ENCODE measurements at regions not wholly inside any gene's neighbourhood (a gene's known extent, or its start where the extent isn't known, plus 50 kb on each side); places are given as distances from the start of the nearest gene placed in this dataset.

DNA sequence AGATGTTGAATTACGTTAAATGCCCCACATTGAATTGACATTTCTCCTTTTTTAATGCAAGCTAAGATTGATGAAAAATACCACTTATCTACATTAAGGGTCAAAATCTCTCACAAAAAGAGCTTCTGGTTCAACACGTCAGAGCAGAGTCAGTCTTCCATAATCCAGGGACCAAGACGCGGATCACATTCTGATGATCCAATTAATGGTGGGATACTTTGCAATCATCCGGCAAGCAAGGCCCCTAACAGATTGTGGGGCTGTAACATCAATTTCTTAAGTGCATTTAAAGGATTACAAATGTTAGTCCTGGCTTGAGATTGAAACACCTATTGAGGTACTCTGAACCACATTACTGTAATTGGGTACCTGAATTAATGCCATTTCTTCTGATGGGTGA, 120.2 kb upstream of the ESRRG start:
- no peak overlapping the region for H2AFZ ChIP-seq (ENCODE audit: control insufficient read depth, low read depth, low read length)
- H3K4me3 ChIP-seq: no peak overlapping the region
- H3K79me2 ChIP-seq (ENCODE audit: control insufficient read depth, insufficient read depth, low read length): no peaks in the 10 kb centered on the region
- TF ChIP-seq IKZF2 (IDR thresholded peaks at IDR 0.05) (no peak), KLF5 (IDR thresholded peaks at IDR 0.05; ENCODE audit: partially characterized antibody) (no peak), MEF2B (IDR thresholded peaks at IDR 0.05; ENCODE audit: partially characterized antibody, poor library complexity, severe bottlenecking) (no peak), CREM (IDR thresholded peaks at IDR 0.05; ENCODE audit: low read depth) (no peak), POLR2AphosphoS2 (IDR thresholded peaks at IDR 0.05; ENCODE audit: low read depth, low read length) (no peak), EGR1 (IDR thresholded peaks at IDR 0.05; ENCODE audit: borderline replicate concordance in 1 of 2, low read depth in 2 of 2, low read length in 2 of 2) (no peak)
- TF ChIP-seq, protein P1, sequence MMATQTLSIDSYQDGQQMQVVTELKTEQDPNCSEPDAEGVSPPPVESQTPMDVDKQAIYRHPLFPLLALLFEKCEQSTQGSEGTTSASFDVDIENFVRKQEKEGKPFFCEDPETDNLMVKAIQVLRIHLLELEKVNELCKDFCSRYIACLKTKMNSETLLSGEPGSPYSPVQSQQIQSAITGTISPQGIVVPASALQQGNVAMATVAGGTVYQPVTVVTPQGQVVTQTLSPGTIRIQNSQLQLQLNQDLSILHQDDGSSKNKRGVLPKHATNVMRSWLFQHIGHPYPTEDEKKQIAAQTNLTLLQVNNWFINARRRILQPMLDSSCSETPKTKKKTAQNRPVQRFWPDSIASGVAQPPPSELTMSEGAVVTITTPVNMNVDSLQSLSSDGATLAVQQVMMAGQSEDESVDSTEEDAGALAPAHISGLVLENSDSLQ (IDR thresholded peaks at IDR 0.05): no peak
- TF ChIP-seq, protein P2, sequence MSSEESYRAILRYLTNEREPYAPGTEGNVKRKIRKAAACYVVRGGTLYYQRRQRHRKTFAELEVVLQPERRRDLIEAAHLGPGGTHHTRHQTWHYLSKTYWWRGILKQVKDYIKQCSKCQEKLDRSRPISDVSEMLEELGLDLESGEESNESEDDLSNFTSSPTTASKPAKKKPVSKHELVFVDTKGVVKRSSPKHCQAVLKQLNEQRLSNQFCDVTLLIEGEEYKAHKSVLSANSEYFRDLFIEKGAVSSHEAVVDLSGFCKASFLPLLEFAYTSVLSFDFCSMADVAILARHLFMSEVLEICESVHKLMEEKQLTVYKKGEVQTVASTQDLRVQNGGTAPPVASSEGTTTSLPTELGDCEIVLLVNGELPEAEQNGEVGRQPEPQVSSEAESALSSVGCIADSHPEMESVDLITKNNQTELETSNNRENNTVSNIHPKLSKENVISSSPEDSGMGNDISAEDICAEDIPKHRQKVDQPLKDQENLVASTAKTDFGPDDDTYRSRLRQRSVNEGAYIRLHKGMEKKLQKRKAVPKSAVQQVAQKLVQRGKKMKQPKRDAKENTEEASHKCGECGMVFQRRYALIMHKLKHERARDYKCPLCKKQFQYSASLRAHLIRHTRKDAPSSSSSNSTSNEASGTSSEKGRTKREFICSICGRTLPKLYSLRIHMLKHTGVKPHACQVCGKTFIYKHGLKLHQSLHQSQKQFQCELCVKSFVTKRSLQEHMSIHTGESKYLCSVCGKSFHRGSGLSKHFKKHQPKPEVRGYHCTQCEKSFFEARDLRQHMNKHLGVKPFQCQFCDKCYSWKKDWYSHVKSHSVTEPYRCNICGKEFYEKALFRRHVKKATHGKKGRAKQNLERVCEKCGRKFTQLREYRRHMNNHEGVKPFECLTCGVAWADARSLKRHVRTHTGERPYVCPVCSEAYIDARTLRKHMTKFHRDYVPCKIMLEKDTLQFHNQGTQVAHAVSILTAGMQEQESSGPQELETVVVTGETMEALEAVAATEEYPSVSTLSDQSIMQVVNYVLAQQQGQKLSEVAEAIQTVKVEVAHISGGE (CRISPR knock-in tag; IDR thresholded peaks at IDR 0.05): no peak
- TF ChIP-seq, protein P3, sequence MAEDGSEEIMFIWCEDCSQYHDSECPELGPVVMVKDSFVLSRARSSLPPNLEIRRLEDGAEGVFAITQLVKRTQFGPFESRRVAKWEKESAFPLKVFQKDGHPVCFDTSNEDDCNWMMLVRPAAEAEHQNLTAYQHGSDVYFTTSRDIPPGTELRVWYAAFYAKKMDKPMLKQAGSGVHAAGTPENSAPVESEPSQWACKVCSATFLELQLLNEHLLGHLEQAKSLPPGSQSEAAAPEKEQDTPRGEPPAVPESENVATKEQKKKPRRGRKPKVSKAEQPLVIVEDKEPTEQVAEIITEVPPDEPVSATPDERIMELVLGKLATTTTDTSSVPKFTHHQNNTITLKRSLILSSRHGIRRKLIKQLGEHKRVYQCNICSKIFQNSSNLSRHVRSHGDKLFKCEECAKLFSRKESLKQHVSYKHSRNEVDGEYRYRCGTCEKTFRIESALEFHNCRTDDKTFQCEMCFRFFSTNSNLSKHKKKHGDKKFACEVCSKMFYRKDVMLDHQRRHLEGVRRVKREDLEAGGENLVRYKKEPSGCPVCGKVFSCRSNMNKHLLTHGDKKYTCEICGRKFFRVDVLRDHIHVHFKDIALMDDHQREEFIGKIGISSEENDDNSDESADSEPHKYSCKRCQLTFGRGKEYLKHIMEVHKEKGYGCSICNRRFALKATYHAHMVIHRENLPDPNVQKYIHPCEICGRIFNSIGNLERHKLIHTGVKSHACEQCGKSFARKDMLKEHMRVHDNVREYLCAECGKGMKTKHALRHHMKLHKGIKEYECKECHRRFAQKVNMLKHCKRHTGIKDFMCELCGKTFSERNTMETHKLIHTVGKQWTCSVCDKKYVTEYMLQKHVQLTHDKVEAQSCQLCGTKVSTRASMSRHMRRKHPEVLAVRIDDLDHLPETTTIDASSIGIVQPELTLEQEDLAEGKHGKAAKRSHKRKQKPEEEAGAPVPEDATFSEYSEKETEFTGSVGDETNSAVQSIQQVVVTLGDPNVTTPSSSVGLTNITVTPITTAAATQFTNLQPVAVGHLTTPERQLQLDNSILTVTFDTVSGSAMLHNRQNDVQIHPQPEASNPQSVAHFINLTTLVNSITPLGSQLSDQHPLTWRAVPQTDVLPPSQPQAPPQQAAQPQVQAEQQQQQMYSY (CRISPR knock-in tag; IDR thresholded peaks at IDR 0.05): no peak
- H3K9ac ChIP-seq (ENCODE audit: control insufficient read depth, insufficient read depth, low read length): no peak overlapping the region
- POLR2A ChIA-PET: no interaction called here
- H3K4me2 ChIP-seq (ENCODE audit: control insufficient read depth, insufficient read depth): no peak overlapping the region
- BruUV-seq (replicated peaks): no TSS peak
- intact Hi-C loops (cut with micrococcal nuclease; ENCODE audit: unreplicated experiment) (no loop called here), in situ Hi-C loops (cut with MboI) (no loop called here)
- no peaks in the 10 kb centered on the region for H3K27me3 ChIP-seq (replicated peaks in 1 of 2; ENCODE audit: control insufficient read depth in 2 of 2, insufficient read depth in 2 of 2, low read length in 1 of 2)
- DNase-seq (ENCODE audit: low read depth, low spot score) (no peak), ATAC-seq (no peak), FAIRE-seq (no peak)
- H3K36me3 ChIP-seq (ENCODE audit: control insufficient read depth in 2 of 2, insufficient read depth in 2 of 2, low read length in 1 of 2): no peaks in the 10 kb centered on the region
- H4K20me1 ChIP-seq (ENCODE audit: control insufficient read depth, insufficient read depth): no peaks in the 10 kb centered on the region
- CTCF ChIA-PET: no interaction called here
- no peaks in the 10 kb centered on the region for H3K9me3 ChIP-seq (replicated peaks; ENCODE audit: control insufficient read depth, insufficient read depth, low read length)
- H3K4me1 ChIP-seq (ENCODE audit: control insufficient read depth, insufficient read depth, low read length): no peaks in the 10 kb centered on the region
- WGBS (ENCODE audit: insufficient coverage, insufficient replicate concordance, low lambda C conversion rate, missing lambda C conversion rate): 36% methylated on average over 5 of the region's 5 CpGs
- RAD21 ChIA-PET (ENCODE audit: unreplicated experiment): no interaction called here
- SMC1A ChIA-PET (ENCODE audit: uncharacterized antibody, unreplicated experiment): interaction anchor here (1.3 kb wide), 1 partner anchor 12 kb away, joined by 4 read pairs; no protein-coding TSS in a partner anchor
- H3K27ac ChIP-seq (ENCODE audit: control insufficient read depth, insufficient read depth): no peak overlapping the region

Measured in GM12878 (cell line).